WERI-Rb-1 (cell line): ENCODE measurements at regions not wholly inside any gene's neighbourhood (a gene's known extent, or its start where the extent isn't known, plus 50 kb on each side); places are given as distances from the start of the nearest gene placed in this dataset.

Source experiments
- DNase-seq: peaks from one replicate; pipeline ENCODE4 v3.0.0-alpha.2; 2020
- H3K27ac ChIP-seq: fragments of 250-450 bp; sonication (Bioruptor Pico); 2 replicates; pipeline ENCODE4 v1.5.1; 2020; ENCODE audit warnings: mild to moderate bottlenecking, moderate library complexity
- H3K27me3 ChIP-seq: fragments of 250-450 bp; sonication (Bioruptor Pico); 2 replicates; pipeline ENCODE4 v1.5.1; 2021; ENCODE audit warnings: mild to moderate bottlenecking, low read depth, moderate library complexity; ENCODE audit not compliant: insufficient read depth, severe bottlenecking
- H3K36me3 ChIP-seq: fragments of 250-450 bp; sonication (Bioruptor Pico); 2 replicates; pipeline ENCODE4 v1.5.1; 2020; ENCODE audit warnings: mild to moderate bottlenecking, moderate library complexity
- H3K4me3 ChIP-seq: 2 replicates; pipeline ENCODE4 v1.5.1; 2011; ENCODE audit warnings: low read depth, mild to moderate bottlenecking, control low read depth, low read length
- H3K9me3 ChIP-seq: fragments of 250-450 bp; sonication (Bioruptor Pico); 2 replicates; pipeline ENCODE4 v1.5.1; 2021; ENCODE audit warnings: mild to moderate bottlenecking, moderate library complexity; ENCODE audit not compliant: severe bottlenecking
- TF ChIP-seq, protein P1 (sequence below): IDR thresholded peaks from 2 replicates; pipeline ENCODE4 v1.5.1; 2011; ENCODE audit warnings: low read depth, mild to moderate bottlenecking, control low read depth, inconsistent platforms, low read length

DNA sequence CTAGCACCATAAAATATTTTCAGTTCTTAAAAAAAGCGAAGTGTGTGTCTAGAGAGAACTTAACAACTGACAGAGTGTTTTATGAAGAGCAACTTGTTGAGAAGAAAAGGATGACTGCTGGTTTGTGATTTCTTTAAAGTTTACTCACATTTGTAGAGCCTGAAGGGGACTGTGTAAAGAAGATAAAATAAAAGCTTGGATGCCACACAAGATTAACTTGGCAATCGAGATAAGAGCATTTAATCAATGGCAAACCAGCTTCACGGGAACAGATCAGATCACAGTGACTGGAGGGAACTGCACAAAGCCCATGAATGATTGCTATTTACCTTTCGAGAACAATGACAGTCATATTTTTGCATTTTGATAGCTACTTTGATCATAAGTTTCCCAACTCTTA is 2013.1 kb upstream of the CDH9 start:
- DNase-seq, result peak; percentile 16
- H3K27ac ChIP-seq, result peak overlapping the region; percentile 52
- no peaks in the 10 kb centered on the region for H3K27me3 ChIP-seq
- no peaks in the 10 kb centered on the region for H3K36me3 ChIP-seq
- TF ChIP-seq, protein P1, sequence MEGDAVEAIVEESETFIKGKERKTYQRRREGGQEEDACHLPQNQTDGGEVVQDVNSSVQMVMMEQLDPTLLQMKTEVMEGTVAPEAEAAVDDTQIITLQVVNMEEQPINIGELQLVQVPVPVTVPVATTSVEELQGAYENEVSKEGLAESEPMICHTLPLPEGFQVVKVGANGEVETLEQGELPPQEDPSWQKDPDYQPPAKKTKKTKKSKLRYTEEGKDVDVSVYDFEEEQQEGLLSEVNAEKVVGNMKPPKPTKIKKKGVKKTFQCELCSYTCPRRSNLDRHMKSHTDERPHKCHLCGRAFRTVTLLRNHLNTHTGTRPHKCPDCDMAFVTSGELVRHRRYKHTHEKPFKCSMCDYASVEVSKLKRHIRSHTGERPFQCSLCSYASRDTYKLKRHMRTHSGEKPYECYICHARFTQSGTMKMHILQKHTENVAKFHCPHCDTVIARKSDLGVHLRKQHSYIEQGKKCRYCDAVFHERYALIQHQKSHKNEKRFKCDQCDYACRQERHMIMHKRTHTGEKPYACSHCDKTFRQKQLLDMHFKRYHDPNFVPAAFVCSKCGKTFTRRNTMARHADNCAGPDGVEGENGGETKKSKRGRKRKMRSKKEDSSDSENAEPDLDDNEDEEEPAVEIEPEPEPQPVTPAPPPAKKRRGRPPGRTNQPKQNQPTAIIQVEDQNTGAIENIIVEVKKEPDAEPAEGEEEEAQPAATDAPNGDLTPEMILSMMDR, result no peak
- no peak overlapping the region for H3K4me3 ChIP-seq
- no peaks in the 10 kb centered on the region for H3K9me3 ChIP-seq

DNA sequence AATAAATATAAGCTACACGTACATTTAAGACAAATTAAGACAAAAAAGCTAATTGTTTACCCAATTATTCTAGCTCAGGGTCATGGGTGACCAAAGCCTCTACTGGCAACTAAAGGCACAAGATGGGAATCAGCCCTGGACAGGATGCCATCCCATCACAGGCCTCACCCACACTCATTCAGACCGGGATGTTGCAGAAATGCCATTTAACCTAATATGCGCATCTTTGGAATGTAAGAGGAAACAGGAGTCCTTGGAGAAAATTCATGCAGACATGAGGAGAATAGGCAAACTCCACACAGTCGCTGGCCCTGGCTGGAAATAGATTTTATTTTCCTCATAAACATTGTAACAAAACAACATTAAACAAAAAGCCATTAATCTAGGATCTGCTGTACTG is 2003.8 kb upstream of the CDH9 start:
- H3K36me3 ChIP-seq, result no peaks in the 10 kb centered on the region
- H3K9me3 ChIP-seq, result no peaks in the 10 kb centered on the region
- no peak overlapping the region for H3K4me3 ChIP-seq
- no peak overlapping the region for H3K27ac ChIP-seq
- no peak for DNase-seq
- H3K27me3 ChIP-seq, result no peaks in the 10 kb centered on the region
- TF ChIP-seq, protein P1, result no peak

DNA sequence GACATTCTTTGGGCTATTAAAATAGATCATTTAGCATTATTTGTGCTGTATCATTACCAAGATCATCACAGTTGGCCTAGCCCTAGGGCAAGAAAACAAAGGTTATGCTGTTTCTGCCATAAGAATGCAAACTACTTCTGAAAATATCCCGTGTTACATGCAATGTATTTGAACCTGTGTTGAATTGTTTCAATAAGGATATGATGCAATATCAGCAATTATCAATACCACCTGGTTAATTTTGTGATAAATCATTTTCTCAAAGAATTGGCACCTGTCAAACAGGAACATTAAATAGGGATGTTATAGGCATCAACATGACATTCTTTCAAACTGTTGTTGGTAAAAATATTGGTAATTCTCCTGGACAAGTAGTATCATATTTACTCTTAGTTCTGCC is 2002.0 kb upstream of the CDH9 start:
- no peak for DNase-seq
- TF ChIP-seq, protein P1, result no peak
- Histone ChIP-seq H3K4me3 (no peak overlapping the region), H3K9me3 (no peaks in the 10 kb centered on the region), H3K27ac (no peak overlapping the region), H3K36me3 (no peaks in the 10 kb centered on the region), H3K27me3 (no peaks in the 10 kb centered on the region)

DNA sequence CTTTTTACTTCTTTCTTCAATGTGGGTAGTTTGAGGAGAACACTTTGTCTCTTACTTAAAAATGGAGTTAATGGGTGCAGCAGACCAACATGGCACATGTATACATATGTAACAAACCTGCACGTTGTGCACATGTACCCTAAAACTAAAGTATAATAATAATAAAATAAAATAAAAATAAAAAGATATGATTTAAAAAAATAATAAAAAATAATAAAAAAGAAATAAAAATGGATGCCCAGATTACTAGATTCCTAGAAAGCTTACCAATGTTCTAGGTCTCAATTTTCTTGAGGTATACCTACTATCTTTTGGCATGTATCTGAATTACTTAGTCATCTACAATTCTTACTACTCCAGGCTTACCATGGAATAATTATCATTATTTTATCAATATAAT is 2001.6 kb upstream of the CDH9 start:
- Histone ChIP-seq H3K27ac (no peak overlapping the region), H3K36me3 (no peaks in the 10 kb centered on the region), H3K9me3 (no peaks in the 10 kb centered on the region), H3K27me3 (no peaks in the 10 kb centered on the region), H3K4me3 (no peak overlapping the region)
- TF ChIP-seq, protein P1, result no peak
- DNase-seq, result no peak

DNA sequence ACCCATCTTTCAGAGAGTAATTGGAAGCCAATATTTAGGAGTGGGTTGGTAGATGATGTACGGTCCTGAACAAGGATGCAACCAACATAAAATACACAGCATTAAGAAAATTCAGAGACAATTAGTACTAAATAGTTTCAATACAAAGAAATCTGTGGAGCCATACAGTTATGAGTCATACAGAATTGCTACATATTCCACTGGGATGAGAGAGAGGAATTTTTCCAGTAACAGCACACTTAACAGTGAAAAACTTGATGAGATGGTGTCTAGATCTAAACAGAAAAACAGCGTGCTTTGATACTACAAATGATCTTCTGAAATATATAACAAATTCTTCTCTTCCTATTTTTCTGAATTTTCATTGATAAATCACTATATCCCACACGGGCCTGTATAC is 1999.3 kb upstream of the CDH9 start:
- TF ChIP-seq, protein P1, result no peak
- Histone ChIP-seq H3K27ac (no peak overlapping the region), H3K4me3 (no peak overlapping the region), H3K27me3 (no peaks in the 10 kb centered on the region), H3K36me3 (no peaks in the 10 kb centered on the region), H3K9me3 (no peaks in the 10 kb centered on the region)
- no peak for DNase-seq

DNA sequence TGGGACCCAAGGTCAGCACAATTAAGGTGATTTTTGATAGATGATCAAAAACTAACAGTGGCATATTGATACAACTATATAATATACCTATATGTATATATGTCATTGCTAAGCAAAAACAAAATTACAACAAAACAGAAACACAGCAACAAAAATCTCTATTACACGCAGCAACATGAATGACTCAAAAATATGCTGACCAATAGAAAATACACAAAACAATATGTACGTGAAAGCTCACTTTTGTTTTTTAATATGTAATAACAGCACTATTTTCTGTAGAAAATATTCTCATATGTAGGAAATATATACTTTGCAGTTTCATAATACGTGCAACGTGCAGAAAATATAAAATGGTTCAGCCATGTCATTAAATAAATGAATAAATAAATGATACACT is 1985.7 kb upstream of the CDH9 start:
- DNase-seq, result no peak

More for the DNA sequence above, 1985.7 kb upstream of the CDH9 start:
- Histone ChIP-seq H3K4me3 (no peak overlapping the region), H3K27ac (no peak overlapping the region), H3K36me3 (no peaks in the 10 kb centered on the region), H3K27me3 (no peaks in the 10 kb centered on the region), H3K9me3 (no peaks in the 10 kb centered on the region)
- TF ChIP-seq, protein P1, result no peak
